H1 (cell line): ENCODE measurements at regions not wholly inside any gene's neighbourhood (a gene's known extent, or its start where the extent isn't known, plus 50 kb on each side); places are given as distances from the start of the nearest gene placed in this dataset.

Experiments
- BACH1 ChIP-seq: IDR thresholded peaks from 2 replicates; pipeline ENCODE4 v1.6.1; 2012; ENCODE audit warnings: low read length, improper control_type of control experiment
- HDAC6 ChIP-seq: IDR thresholded peaks from one replicate; pipeline ENCODE4 v1.7.1; 2012; ENCODE audit warnings: low read depth, mild to moderate bottlenecking, inconsistent platforms, low read length, moderate library complexity
- SRF ChIP-seq: IDR thresholded peaks from 2 replicates; pipeline ENCODE4 v1.6.1; 2011; ENCODE audit warnings: mild to moderate bottlenecking, low read depth, low read length, moderate library complexity
- TF ChIP-seq, protein P1 (sequence below): fragments of 300-600 bp; sonication (generic); IDR thresholded peaks from 2 replicates; pipeline ENCODE4 v1.7.1; 2012; ENCODE audit warnings: low read length, moderate library complexity, mild to moderate bottlenecking, inconsistent platforms; ENCODE audit not compliant: insufficient replicate concordance

GRCh38 chr5:128722551-128722950, 184.5 kb upstream of the FBN2 start (continued):
- TF ChIP-seq, protein P1, sequence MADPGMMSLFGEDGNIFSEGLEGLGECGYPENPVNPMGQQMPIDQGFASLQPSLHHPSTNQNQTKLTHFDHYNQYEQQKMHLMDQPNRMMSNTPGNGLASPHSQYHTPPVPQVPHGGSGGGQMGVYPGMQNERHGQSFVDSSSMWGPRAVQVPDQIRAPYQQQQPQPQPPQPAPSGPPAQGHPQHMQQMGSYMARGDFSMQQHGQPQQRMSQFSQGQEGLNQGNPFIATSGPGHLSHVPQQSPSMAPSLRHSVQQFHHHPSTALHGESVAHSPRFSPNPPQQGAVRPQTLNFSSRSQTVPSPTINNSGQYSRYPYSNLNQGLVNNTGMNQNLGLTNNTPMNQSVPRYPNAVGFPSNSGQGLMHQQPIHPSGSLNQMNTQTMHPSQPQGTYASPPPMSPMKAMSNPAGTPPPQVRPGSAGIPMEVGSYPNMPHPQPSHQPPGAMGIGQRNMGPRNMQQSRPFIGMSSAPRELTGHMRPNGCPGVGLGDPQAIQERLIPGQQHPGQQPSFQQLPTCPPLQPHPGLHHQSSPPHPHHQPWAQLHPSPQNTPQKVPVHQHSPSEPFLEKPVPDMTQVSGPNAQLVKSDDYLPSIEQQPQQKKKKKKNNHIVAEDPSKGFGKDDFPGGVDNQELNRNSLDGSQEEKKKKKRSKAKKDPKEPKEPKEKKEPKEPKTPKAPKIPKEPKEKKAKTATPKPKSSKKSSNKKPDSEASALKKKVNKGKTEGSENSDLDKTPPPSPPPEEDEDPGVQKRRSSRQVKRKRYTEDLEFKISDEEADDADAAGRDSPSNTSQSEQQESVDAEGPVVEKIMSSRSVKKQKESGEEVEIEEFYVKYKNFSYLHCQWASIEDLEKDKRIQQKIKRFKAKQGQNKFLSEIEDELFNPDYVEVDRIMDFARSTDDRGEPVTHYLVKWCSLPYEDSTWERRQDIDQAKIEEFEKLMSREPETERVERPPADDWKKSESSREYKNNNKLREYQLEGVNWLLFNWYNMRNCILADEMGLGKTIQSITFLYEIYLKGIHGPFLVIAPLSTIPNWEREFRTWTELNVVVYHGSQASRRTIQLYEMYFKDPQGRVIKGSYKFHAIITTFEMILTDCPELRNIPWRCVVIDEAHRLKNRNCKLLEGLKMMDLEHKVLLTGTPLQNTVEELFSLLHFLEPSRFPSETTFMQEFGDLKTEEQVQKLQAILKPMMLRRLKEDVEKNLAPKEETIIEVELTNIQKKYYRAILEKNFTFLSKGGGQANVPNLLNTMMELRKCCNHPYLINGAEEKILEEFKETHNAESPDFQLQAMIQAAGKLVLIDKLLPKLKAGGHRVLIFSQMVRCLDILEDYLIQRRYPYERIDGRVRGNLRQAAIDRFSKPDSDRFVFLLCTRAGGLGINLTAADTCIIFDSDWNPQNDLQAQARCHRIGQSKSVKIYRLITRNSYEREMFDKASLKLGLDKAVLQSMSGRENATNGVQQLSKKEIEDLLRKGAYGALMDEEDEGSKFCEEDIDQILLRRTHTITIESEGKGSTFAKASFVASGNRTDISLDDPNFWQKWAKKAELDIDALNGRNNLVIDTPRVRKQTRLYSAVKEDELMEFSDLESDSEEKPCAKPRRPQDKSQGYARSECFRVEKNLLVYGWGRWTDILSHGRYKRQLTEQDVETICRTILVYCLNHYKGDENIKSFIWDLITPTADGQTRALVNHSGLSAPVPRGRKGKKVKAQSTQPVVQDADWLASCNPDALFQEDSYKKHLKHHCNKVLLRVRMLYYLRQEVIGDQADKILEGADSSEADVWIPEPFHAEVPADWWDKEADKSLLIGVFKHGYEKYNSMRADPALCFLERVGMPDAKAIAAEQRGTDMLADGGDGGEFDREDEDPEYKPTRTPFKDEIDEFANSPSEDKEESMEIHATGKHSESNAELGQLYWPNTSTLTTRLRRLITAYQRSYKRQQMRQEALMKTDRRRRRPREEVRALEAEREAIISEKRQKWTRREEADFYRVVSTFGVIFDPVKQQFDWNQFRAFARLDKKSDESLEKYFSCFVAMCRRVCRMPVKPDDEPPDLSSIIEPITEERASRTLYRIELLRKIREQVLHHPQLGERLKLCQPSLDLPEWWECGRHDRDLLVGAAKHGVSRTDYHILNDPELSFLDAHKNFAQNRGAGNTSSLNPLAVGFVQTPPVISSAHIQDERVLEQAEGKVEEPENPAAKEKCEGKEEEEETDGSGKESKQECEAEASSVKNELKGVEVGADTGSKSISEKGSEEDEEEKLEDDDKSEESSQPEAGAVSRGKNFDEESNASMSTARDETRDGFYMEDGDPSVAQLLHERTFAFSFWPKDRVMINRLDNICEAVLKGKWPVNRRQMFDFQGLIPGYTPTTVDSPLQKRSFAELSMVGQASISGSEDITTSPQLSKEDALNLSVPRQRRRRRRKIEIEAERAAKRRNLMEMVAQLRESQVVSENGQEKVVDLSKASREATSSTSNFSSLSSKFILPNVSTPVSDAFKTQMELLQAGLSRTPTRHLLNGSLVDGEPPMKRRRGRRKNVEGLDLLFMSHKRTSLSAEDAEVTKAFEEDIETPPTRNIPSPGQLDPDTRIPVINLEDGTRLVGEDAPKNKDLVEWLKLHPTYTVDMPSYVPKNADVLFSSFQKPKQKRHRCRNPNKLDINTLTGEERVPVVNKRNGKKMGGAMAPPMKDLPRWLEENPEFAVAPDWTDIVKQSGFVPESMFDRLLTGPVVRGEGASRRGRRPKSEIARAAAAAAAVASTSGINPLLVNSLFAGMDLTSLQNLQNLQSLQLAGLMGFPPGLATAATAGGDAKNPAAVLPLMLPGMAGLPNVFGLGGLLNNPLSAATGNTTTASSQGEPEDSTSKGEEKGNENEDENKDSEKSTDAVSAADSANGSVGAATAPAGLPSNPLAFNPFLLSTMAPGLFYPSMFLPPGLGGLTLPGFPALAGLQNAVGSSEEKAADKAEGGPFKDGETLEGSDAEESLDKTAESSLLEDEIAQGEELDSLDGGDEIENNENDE = no peak
- no peak for TF ChIP-seq SRF
- no peak for TF ChIP-seq HDAC6
- TF ChIP-seq BACH1 = no peak
